HG02870 (cell line): ENCODE measurements at regions not wholly inside any gene's neighbourhood (a gene's known extent, or its start where the extent isn't known, plus 50 kb on each side); places are given as distances from the start of the nearest gene placed in this dataset.

Experiments
- ATAC-seq: cut with Tn5 transposase; IDR thresholded peaks from one replicate; pipeline ENCODE4 v1.9.1; 2021; ENCODE audit warnings: mild to moderate bottlenecking, moderate library complexity; ENCODE audit not compliant: unreplicated experiment

- no peak for ATAC-seq
Observed at GRCh38 chr5:52491818-52492217, 295.9 kb upstream of the ITGA1 start.

GRCh38 chr5:52497133-52497693 is 290.5 kb upstream of the ITGA1 start:
- ATAC-seq, result no peak

GRCh38 chr5:52498607-52499006 is 289.1 kb upstream of the ITGA1 start:
- ATAC-seq, result no peak

DNA sequence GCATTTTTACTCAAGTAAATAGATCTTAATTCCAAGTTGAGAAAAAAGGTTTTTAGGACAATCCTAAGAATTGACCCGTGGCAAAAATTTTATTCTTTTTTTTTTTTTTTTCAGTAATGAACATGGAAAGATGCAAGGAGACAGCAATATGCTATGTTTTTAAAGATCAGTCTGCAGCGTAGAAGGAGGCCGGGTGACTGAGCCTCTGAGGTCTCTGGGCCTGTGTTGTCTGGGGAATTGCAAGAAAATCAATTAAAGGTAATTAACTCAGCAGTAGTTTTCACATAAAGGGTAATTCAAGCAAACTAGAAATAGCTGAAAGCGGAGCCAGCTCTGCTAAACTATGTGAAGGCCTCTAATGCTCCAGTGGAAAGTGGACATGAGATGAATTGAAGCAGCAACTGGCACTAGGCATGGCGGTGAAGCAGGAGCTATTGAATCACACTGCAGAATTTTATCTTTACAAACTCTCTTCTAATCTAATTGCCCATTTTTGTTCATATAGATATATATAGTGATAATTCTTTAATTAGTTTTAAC is 285.2 kb upstream of the ITGA1 start:
- no peak for ATAC-seq

GRCh38 chr5:52504584-52505240 is 283.0 kb upstream of the ITGA1 start:
- no peak for ATAC-seq

GRCh38 chr5:52517667-52518066 is 270.0 kb upstream of the ITGA1 start:
- ATAC-seq, result no peak

GRCh38 chr5:52520171-52520570 is 267.5 kb upstream of the ITGA1 start:
- ATAC-seq, result no peak

GRCh38 chr5:52521236-52521635 is 266.5 kb upstream of the ITGA1 start:
- ATAC-seq, result no peak

GRCh38 chr5:52523701-52524100 is 264.0 kb upstream of the ITGA1 start:
- no peak for ATAC-seq

- ATAC-seq, result no peak
Observed at GRCh38 chr5:52531105-52531504, 256.6 kb upstream of the ITGA1 start.

GRCh38 chr5:52543594-52543993 is 244.1 kb upstream of the ITGA1 start:
- ATAC-seq, result no peak

DNA sequence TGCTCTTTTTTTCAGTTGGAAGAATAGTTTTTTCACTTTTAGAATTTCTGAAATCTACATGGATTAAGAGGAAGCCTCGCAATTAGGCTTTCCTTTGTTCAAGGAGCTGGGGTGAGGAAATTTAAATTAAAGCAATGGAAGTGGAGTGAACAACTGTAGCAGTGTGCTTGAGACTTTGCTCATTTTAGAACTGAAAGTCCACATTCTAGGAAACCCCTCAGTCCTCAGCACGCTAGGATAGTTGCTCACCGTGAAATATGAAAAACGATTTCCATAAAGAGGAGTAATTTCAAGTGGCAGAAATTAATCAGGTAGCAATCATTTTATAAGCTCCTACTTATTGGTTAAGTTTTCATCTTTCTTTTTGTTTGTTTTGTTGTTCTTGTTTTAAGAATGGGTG is 243.0 kb upstream of the ITGA1 start:
- ATAC-seq, result peak; percentile 80

DNA sequence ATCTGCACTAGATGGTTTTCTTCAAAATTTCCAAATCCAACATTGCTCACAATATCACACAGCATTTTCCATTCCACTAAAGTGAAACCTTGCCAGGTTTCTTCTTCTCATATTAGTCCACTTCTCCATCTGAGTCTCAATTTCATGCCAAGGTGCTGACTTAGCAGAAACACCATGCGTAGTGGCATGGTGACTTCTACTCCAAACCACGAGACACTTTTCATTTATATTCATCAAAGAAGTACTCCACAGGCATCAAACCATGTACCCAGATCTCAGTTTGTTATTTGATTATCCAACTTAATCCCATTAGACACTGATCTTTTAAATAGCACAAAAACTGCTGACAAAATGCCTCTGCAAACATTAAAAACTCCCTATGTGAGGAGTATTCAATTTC is 233.4 kb upstream of the ITGA1 start:
- ATAC-seq, result no peak

DNA sequence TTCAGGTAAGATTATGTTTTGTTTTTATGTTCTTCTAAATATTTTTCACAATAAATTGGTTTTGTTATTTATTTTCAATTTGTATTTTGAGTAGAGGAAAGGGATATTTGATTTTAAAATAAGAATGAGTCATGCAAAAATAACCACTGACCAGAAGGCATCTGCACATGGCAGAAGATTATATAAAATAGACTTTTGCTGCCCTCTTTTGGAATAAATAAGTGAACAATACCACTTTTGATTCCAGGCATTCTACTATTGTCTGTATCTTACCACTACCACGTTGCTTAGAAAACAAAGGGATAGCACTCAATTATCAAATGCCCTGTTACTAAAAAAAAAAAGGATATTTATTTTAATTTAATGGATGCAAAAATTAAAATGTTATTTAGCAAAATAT is 227.3 kb upstream of the ITGA1 start:
- no peak for ATAC-seq

DNA sequence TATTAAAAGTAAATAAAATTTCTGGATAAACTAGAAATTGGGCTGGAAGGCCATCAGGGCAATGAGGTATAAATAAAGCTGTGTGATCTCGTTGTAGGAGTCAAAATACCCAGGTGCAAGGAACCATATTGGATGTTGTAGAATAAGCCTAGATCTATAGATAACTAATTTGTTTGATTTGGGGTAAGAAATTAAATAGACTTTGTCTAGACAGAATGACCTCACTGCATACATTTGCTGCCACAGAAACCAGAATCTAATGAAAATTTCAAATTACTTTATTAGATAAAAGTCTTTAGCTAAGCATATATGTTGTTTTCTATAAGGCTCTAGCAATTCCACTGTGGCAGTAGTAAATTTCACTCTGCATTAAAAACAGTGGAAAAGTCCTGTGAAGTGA is 225.2 kb upstream of the ITGA1 start:
- ATAC-seq, result no peak

DNA sequence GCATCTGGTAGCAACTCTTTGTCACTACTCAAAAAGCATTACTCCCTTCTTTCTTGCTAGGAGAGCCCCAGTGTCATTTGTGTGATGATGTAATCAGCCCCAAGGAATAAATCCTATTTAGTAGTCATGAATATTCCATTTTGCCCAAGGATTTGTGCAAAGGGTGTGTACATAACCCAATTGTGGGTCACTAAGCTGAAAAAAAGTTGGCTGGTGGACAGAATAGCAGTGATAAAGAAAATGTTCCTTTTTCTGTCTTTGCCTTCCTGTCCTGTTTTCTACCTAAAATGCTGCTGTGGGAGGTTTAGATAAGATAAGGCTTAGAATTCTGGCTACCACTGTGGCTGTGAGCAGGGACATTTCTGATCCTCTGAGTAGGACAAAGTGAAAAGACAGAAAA is 223.1 kb upstream of the ITGA1 start:
- no peak for ATAC-seq

GRCh38 chr5:52577546-52577945 is 210.2 kb upstream of the ITGA1 start:
- ATAC-seq, result no peak

DNA sequence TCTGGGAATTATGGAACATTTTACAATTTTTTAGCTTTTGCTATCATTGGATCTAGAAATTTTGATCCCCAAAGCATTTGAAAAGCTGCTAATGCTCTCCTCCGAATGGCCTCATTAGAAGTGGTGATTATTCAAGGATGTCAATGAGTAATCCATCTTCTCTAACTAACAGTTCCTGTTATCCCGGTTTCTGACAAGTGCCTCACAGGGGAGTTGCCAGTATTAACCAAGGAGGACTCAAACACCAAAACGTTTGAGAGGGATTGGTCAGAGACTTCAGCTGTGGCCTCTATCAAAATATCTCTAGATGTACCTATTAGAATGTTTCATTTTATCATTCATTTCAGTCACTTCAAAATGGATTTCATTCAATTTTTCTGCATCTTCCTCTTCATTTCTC is 208.3 kb upstream of the ITGA1 start:
- ATAC-seq, result no peak

DNA sequence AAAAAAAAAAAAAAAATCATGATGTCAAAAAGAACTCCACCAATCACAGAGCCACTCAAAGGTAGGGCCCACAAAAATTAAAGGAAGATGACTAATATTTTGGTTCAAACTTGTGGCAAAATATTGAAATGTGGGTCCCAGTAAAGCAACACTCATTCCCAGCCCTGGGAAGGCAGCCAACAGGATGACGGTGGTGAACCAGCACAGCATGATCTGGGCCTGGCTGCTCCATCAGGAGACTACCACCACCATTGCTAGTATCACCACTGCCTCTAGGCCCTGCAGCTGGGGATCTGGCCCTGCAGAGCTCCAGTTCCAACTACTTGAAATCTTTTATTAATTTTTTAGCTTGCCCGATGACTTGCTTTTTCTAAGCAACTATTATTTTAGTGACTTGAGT is 206.8 kb upstream of the ITGA1 start:
- no peak for ATAC-seq

- no peak for ATAC-seq
Observed at GRCh38 chr5:52582313-52582712, 205.4 kb upstream of the ITGA1 start.

- ATAC-seq, result no peak
Observed at GRCh38 chr5:52587131-52587530, 200.6 kb upstream of the ITGA1 start.

DNA sequence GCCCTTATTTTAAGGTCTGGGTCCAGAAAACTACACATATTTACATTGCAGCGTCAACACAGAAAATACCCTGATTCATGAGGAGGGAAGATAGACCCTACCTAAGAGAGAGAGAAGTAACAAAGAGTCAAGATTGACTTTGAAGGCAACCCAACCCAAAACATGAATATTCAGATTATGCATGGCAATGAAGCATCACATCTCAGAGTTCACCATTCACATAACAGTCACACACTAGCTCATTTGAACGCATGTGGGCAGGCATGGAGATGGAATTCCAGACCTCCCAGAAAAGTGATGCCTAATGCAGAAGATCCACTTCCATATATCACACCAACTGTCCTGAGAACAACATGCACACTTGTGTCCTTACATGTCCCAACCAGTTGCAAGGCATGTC is 190.1 kb upstream of the ITGA1 start:
- ATAC-seq, result no peak

- ATAC-seq, result no peak
Observed at GRCh38 chr5:52598968-52599367, 188.7 kb upstream of the ITGA1 start.
